ENCODE measurements at regions not wholly inside any gene's neighbourhood (a gene's known extent, or its start where the extent isn't known, plus 50 kb on each side); places are given as distances from the start of the nearest gene placed in this dataset.

GRCh38 chrX:139094671-139095592 is 383.4 kb upstream of the FGF13 start:
- TF ChIP-seq EZH2 (IDR thresholded peaks at IDR 0.05; ENCODE audit: insufficient read depth, poor library complexity, severe bottlenecking): no peak
- no peak for TF ChIP-seq EZH2phosphoT487 (IDR thresholded peaks at IDR 0.05; ENCODE audit: insufficient read depth, low read depth)
